Left ventricle myocardium inferior (tissue), 1 donor: ENCODE measurements at regions not wholly inside any gene's neighbourhood (a gene's known extent, or its start where the extent isn't known, plus 50 kb on each side); places are given as distances from the start of the nearest gene placed in this dataset.

ENCODE experiments used
- DNase-seq: peaks from one replicate; pipeline ENCODE4 v3.0.0-alpha.2; 2020
- H3K27ac ChIP-seq: fragments of 200-600 bp; replicated peaks from 2 replicates; pipeline ENCODE4 v1.8.0; 2021
- H3K27me3 ChIP-seq: fragments of 200-600 bp; 2 replicates; pipeline ENCODE4 v1.8.0; 2021; ENCODE audit warnings: low read depth
- H3K36me3 ChIP-seq: fragments of 200-600 bp; 2 replicates; pipeline ENCODE4 v1.8.0; 2021
- H3K4me1 ChIP-seq: fragments of 200-600 bp; 2 replicates; pipeline ENCODE4 v1.8.0; 2021
- H3K4me3 ChIP-seq: fragments of 200-600 bp; 2 replicates; pipeline ENCODE4 v1.8.0; 2021; ENCODE audit warnings: mild to moderate bottlenecking, moderate library complexity
- H3K9me3 ChIP-seq: fragments of 200-600 bp; replicated peaks from 2 replicates; pipeline ENCODE4 v1.8.0; 2021
- intact Hi-C: fragments of 100-400 bp; cut with micrococcal nuclease; formaldehyde crosslinking; loops from one replicate; pipeline ENCODE4 v1.11.0; 2022
- TF ChIP-seq, protein P1 (sequence below): fragments of 200-600 bp; IDR thresholded peaks from 2 replicates; pipeline ENCODE4 v1.8.0; 2021; ENCODE audit warnings: antibody characterized with exemption, mild to moderate bottlenecking, borderline replicate concordance
- donor health status: DM: no; HTN: yes; CAD: no; lungs with severe emphysema.

GRCh38 chr10:35843524-35844181 is 201.6 kb upstream of the FZD8 start:
- DNase-seq, result no peak
- no peak overlapping the region for H3K4me3 ChIP-seq
- H3K4me1 ChIP-seq, result peaks cover 11% of the 10 kb centered on the region
- TF ChIP-seq, protein P1, sequence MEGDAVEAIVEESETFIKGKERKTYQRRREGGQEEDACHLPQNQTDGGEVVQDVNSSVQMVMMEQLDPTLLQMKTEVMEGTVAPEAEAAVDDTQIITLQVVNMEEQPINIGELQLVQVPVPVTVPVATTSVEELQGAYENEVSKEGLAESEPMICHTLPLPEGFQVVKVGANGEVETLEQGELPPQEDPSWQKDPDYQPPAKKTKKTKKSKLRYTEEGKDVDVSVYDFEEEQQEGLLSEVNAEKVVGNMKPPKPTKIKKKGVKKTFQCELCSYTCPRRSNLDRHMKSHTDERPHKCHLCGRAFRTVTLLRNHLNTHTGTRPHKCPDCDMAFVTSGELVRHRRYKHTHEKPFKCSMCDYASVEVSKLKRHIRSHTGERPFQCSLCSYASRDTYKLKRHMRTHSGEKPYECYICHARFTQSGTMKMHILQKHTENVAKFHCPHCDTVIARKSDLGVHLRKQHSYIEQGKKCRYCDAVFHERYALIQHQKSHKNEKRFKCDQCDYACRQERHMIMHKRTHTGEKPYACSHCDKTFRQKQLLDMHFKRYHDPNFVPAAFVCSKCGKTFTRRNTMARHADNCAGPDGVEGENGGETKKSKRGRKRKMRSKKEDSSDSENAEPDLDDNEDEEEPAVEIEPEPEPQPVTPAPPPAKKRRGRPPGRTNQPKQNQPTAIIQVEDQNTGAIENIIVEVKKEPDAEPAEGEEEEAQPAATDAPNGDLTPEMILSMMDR, result no peak
- no peak overlapping the region for H3K27ac ChIP-seq
- peaks cover 22% of the 10 kb centered on the region for H3K9me3 ChIP-seq
- H3K27me3 ChIP-seq, result no peaks in the 10 kb centered on the region
- H3K36me3 ChIP-seq, result no peaks in the 10 kb centered on the region
- intact Hi-C loops, result no loop called here

GRCh38 chr10:35838054-35838453 is 196.0 kb upstream of the FZD8 start:
- intact Hi-C loops, result no loop called here
- no peaks in the 10 kb centered on the region for H3K4me1 ChIP-seq
- no peaks in the 10 kb centered on the region for H3K27me3 ChIP-seq
- no peak overlapping the region for H3K27ac ChIP-seq
- H3K36me3 ChIP-seq, result no peaks in the 10 kb centered on the region
- DNase-seq, result no peak
- TF ChIP-seq, protein P1, result no peak
- H3K4me3 ChIP-seq, result no peak overlapping the region
- peaks cover 22% of the 10 kb centered on the region for H3K9me3 ChIP-seq

GRCh38 chr10:35835545-35835944 is 193.4 kb upstream of the FZD8 start:
- peaks cover 9% of the 10 kb centered on the region for H3K9me3 ChIP-seq
- H3K4me3 ChIP-seq, result no peak overlapping the region
- TF ChIP-seq, protein P1, result no peak
- H3K36me3 ChIP-seq, result no peaks in the 10 kb centered on the region
- H3K27me3 ChIP-seq, result no peaks in the 10 kb centered on the region
- DNase-seq, result no peak
- no peaks in the 10 kb centered on the region for H3K4me1 ChIP-seq
- H3K27ac ChIP-seq, result no peak overlapping the region
- intact Hi-C loops, result no loop called here

DNA sequence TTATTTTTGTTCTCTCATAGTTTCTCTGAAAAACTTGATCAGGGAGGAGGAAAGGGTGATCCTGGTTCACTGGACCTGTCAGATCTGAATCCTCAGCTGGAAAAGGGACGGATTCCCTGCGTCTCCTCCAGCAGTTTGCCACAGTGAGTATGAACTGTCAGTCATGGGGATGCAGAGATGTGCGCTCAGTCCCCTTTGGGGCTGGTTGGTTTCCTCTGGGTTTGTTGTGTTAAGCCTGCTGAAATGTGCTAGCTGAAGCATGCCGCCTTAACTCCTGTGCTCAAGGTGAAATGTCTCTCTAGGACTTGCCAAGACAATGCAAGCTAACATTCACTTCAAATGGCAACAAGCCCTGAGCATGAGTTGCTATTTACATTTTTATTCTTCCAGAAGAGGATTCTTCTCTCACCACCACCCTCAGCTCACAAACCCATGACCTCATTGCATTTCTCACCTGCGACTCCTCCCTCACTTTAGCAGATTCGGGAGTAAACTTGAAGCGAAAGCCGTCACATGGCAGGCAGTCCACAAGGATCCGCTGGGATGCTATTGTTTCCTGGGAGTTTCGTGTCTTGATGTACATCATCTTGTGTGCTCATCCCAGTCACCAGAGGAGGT is 192.9 kb upstream of the FZD8 start:
- H3K36me3 ChIP-seq, result no peaks in the 10 kb centered on the region
- H3K27ac ChIP-seq, result no peak overlapping the region
- no peaks in the 10 kb centered on the region for H3K27me3 ChIP-seq
- TF ChIP-seq, protein P1, result no peak
- no peak overlapping the region for H3K4me3 ChIP-seq
- peaks cover 3% of the 10 kb centered on the region for H3K9me3 ChIP-seq
- H3K4me1 ChIP-seq, result no peaks in the 10 kb centered on the region
- intact Hi-C loops, result no loop called here
- DNase-seq, result no peak

DNA sequence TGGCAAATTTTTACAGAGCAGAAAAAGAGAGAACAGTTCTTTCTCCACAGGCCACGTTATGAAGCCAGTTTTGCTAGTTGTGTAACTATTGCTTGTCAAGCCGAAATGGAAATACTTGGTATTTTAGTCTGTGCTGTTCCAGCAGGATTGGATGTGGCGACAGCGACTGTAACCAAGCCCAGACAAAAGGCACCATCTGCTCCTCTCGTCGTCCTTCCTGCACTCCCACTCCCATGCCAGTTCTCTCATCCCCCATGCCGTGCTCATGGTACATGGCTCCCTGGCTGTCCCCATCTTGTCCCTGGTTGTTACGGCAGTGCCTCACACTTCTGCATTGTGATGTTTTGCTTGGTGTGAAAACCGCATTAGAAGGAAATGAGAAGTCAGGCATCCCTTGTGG is 185.7 kb upstream of the FZD8 start:
- Histone ChIP-seq H3K4me3 (no peak overlapping the region), H3K27ac (no peak overlapping the region), H3K36me3 (no peaks in the 10 kb centered on the region), H3K9me3 (no peaks in the 10 kb centered on the region), H3K4me1 (peaks cover 2% of the 10 kb centered on the region), H3K27me3 (no peaks in the 10 kb centered on the region)
- intact Hi-C loops, result no loop called here
- TF ChIP-seq, protein P1, result no peak
- no peak for DNase-seq
